ENCODE measurements at regions not wholly inside any gene's neighbourhood (a gene's known extent, or its start where the extent isn't known, plus 50 kb on each side); places are given as distances from the start of the nearest gene placed in this dataset.

- Histone ChIP-seq H3K4me3 (ENCODE audit: insufficient read length, low read depth) (no peak overlapping the region), H3K9me3 (ENCODE audit: insufficient read depth, low read length) (no peaks in the 10 kb centered on the region), H3K9ac (ENCODE audit: insufficient read length, low read depth) (no peak overlapping the region), H3K4me1 (ENCODE audit: insufficient read depth, insufficient read length) (no peaks in the 10 kb centered on the region), H3K36me3 (ENCODE audit: insufficient read depth, insufficient read length, low read length) (no peaks in the 10 kb centered on the region), H3K27me3 (ENCODE audit: insufficient read depth, insufficient read length) (no peaks in the 10 kb centered on the region)
- no peak for DNase-seq (ENCODE audit: low read depth, low spot score)
- TF ChIP-seq ZNF274 (IDR thresholded peaks at IDR 0.05; ENCODE audit: low read depth, low read length) (no peak), SUZ12 (IDR thresholded peaks at IDR 0.05; ENCODE audit: extremely low read depth, insufficient read depth, insufficient read length) (no peak), YY1 (IDR thresholded peaks at IDR 0.05; ENCODE audit: insufficient read depth, insufficient read length) (no peak)
These were observed 50.8 kb upstream of the PTCSC3 start for GRCh38 chr14:36227344-36227743.
